Thoracic aorta (tissue), 2 donors: ENCODE measurements at regions not wholly inside any gene's neighbourhood (a gene's known extent, or its start where the extent isn't known, plus 50 kb on each side); places are given as distances from the start of the nearest gene placed in this dataset.

Source experiments
- ATAC-seq: fragments of 150-250 bp; one replicate; pipeline ENCODE4 v1.8.0; 2017; ENCODE audit warnings: low read depth; ENCODE audit not compliant: insufficient number of reproducible peaks, low FRiP score
- DNase-seq: peaks from one replicate; pipeline ENCODE4 v3.0.0-alpha.2; 2020; ENCODE audit warnings: low spot score
- H3K27ac ChIP-seq, 2 donors: fragments of 200-600 bp; sonication (generic); 1 replicate in 1 of 2; 2 replicates in 1 of 2; pipeline ENCODE4 v1.5.1; 2016; ENCODE audit warnings: mild to moderate bottlenecking in 2 of 2, moderate library complexity in 2 of 2
- H3K27me3 ChIP-seq: fragments of 200-600 bp; sonication (generic); replicated peaks from 2 replicates; pipeline ENCODE4 v1.6.0; 2016; ENCODE audit warnings: mild to moderate bottlenecking; ENCODE audit not compliant: insufficient read depth
- H3K36me3 ChIP-seq: fragments of 200-600 bp; sonication (generic); one replicate; pipeline ENCODE4 v1.5.1; 2016
- H3K4me1 ChIP-seq, 2 donors: fragments of 200-600 bp; sonication (generic); 1 replicate in 1 of 2; 2 replicates in 1 of 2; pipeline versions ENCODE4 v1.5.1 to v1.6.0; 2016; ENCODE audit warnings: low read depth in 2 of 2, mild to moderate bottlenecking in 1 of 2; ENCODE audit not compliant: control insufficient read depth in 1 of 2
- H3K4me3 ChIP-seq: fragments of 200-600 bp; sonication (generic); 2 replicates; pipeline ENCODE4 v1.5.1; 2016; ENCODE audit warnings: mild to moderate bottlenecking
- H3K9me3 ChIP-seq: fragments of 200-600 bp; sonication (generic); 2 replicates; pipeline ENCODE4 v1.5.1; 2016
- CTCF ChIP-seq: fragments of 200-600 bp; sonication (generic); IDR thresholded peaks from one replicate; pipeline ENCODE4 v1.5.1; 2019; ENCODE audit warnings: antibody characterized with exemption

- ATAC-seq (no peak), DNase-seq (no peak)
- no peak for TF ChIP-seq CTCF
- Histone ChIP-seq H3K4me1 (no peaks in the 10 kb centered on the region), H3K4me3 (no peak overlapping the region), H3K27ac (no peak overlapping the region), H3K9me3 (no peaks in the 10 kb centered on the region), H3K36me3 (no peaks in the 10 kb centered on the region), H3K27me3 (no peaks in the 10 kb centered on the region)
Observed at GRCh38 chr4:35106091-35106734, 1138.1 kb downstream of the ARAP2 start.

- no peaks in the 10 kb centered on the region for H3K36me3 ChIP-seq
- H3K4me1 ChIP-seq: no peaks in the 10 kb centered on the region
- no peak for ATAC-seq
- no peak overlapping the region for H3K4me3 ChIP-seq
- no peak overlapping the region for H3K27ac ChIP-seq
- no peaks in the 10 kb centered on the region for H3K27me3 ChIP-seq
- no peak for TF ChIP-seq CTCF
- no peaks in the 10 kb centered on the region for H3K9me3 ChIP-seq
- DNase-seq: no peak
Observed at GRCh38 chr4:35124106-35124505, 1120.2 kb downstream of the ARAP2 start.

DNA sequence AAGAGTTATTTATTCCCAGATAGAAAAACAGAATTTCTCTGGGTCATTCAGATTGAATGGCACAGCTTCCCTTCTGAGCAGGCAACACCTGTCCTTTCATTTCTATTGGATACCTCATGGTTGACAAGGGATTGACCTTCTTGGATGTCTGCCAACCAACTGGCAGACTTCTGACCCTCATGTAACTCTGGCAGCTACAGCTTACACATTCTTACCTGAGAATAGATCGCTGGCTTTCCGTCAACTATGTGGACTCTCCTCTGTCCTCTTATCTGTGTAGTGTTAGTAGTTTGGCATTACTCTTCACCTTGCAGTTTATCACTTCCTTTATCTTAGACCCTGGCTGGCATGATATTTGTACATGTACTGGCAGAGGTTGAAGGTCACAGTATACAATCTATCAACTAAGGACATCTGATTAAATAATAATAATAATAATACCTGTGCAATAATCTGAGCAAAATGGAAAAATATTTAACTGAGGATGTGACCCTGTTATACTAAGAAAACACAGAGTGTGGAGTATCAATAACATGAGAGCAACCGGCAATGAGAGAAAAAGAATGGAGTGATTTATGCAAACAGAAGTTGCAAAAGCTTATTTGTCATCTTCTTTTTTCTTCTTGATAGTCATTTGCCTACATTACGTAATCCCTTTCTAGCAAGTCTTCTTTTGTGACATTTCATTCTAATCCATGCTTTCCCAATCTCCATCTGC, 1118.2 kb downstream of the ARAP2 start:
- Histone ChIP-seq H3K27me3 (no peaks in the 10 kb centered on the region), H3K9me3 (no peaks in the 10 kb centered on the region), H3K27ac (no peak overlapping the region), H3K4me3 (no peak overlapping the region), H3K36me3 (no peaks in the 10 kb centered on the region), H3K4me1 (no peaks in the 10 kb centered on the region)
- no peak for ATAC-seq
- DNase-seq: no peak
- TF ChIP-seq CTCF: no peak

- ATAC-seq (no peak), DNase-seq (no peak)
- H3K27me3 ChIP-seq: no peaks in the 10 kb centered on the region
- H3K4me3 ChIP-seq: no peak overlapping the region
- H3K9me3 ChIP-seq: no peaks in the 10 kb centered on the region
- H3K36me3 ChIP-seq: no peaks in the 10 kb centered on the region
- H3K4me1 ChIP-seq: no peaks in the 10 kb centered on the region
- H3K27ac ChIP-seq: no peak overlapping the region
- TF ChIP-seq CTCF: no peak
Observed at GRCh38 chr4:35138449-35138848, 1105.9 kb downstream of the ARAP2 start.

DNA sequence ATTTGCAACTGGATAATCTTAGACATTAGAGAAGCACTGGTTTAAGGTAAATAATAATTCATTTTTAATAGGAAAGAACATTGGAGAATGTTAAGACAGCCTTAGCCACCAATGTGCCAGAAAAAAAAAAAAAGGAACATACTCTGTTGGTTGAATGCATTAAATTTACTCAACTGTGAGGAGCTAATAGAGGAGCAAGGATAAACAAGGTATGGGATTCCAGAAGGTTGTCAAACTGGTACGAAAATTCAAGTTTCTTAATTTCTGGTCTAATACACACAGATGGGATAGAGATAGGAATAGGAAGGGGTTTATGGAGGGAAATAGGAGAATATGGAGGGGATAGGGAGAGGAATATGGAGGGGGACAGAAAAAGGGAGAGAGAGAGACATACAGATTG, 1096.6 kb downstream of the ARAP2 start:
- H3K4me1 ChIP-seq: no peaks in the 10 kb centered on the region
- TF ChIP-seq CTCF: no peak
- H3K9me3 ChIP-seq: no peaks in the 10 kb centered on the region
- ATAC-seq: no peak
- no peak for DNase-seq
- H3K36me3 ChIP-seq: no peaks in the 10 kb centered on the region
- no peak overlapping the region for H3K4me3 ChIP-seq
- no peak overlapping the region for H3K27ac ChIP-seq
- H3K27me3 ChIP-seq: no peaks in the 10 kb centered on the region
